HL-60 (cell line): ENCODE measurements at regions not wholly inside any gene's neighbourhood (a gene's known extent, or its start where the extent isn't known, plus 50 kb on each side); places are given as distances from the start of the nearest gene placed in this dataset.

Source experiments
- DNase-seq, 2 experiments: peaks; one replicate each; pipeline ENCODE4 v3.0.0-alpha.2; 2010 to 2020; ENCODE audit warnings: low read depth in 1 of 2, low spot score in 1 of 2
- H3K27ac ChIP-seq: fragments of 250-450 bp; sonication (Bioruptor Pico); replicated peaks from 2 replicates; pipeline ENCODE4 v1.5.1; 2020; ENCODE audit warnings: mild to moderate bottlenecking, moderate library complexity
- H3K27me3 ChIP-seq: fragments of 250-450 bp; sonication (Bioruptor Pico); 2 replicates; pipeline ENCODE4 v1.5.1; 2021; ENCODE audit warnings: mild to moderate bottlenecking, moderate library complexity; ENCODE audit not compliant: insufficient read depth, poor library complexity, severe bottlenecking
- H3K4me3 ChIP-seq: replicated peaks from 2 replicates; pipeline ENCODE4 v1.5.1; 2011; ENCODE audit warnings: mild to moderate bottlenecking, control low read depth, low read length; ENCODE audit not compliant: insufficient read depth
- GABPA ChIP-seq: IDR thresholded peaks from 2 replicates; pipeline ENCODE4 v1.6.1; 2012; ENCODE audit warnings: low read depth
- POLR2AphosphoS5 ChIP-seq: IDR thresholded peaks from 2 replicates; pipeline ENCODE4 v1.6.1; 2012; ENCODE audit warnings: low read depth
- REST ChIP-seq: IDR thresholded peaks from 2 replicates; pipeline ENCODE4 v1.6.1; 2012; ENCODE audit warnings: low read depth; ENCODE audit not compliant: insufficient replicate concordance
- SPI1 ChIP-seq: IDR thresholded peaks from 2 replicates; pipeline ENCODE4 v1.6.1; 2012; ENCODE audit warnings: low read depth, mild to moderate bottlenecking, borderline replicate concordance
- TF ChIP-seq, protein P1 (sequence below): IDR thresholded peaks from one replicate; pipeline ENCODE4 v1.5.1; 2011; ENCODE audit warnings: low read length, control low read depth, inconsistent platforms; ENCODE audit not compliant: insufficient read depth

DNA sequence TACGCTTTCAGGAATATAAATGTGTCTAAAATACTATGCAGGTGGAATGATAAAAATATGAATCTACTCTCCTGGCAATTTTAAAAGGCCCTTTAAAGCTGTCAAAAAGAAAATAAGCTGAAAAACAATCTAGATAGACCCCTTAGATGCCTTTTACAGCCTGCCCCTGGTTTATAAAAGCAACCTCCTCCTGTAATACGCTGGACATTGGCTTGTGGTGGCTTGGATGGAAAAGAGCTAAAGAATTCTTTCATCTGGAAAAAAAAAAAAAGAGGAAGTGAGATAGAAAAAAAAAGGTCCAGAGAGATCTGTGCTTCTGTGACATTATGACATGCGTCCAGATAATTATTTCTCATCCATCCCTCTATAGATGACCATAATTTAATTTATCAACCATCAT, 115.9 kb upstream of the NRSN1 start:
- Histone ChIP-seq H3K27me3 (no peaks in the 10 kb centered on the region), H3K27ac (no peak overlapping the region), H3K4me3 (no peak overlapping the region)
- no peak for DNase-seq
- peak; percentile 38; the same call in 1 of the 2 replicates for TF ChIP-seq SPI1
- TF ChIP-seq, protein P1, sequence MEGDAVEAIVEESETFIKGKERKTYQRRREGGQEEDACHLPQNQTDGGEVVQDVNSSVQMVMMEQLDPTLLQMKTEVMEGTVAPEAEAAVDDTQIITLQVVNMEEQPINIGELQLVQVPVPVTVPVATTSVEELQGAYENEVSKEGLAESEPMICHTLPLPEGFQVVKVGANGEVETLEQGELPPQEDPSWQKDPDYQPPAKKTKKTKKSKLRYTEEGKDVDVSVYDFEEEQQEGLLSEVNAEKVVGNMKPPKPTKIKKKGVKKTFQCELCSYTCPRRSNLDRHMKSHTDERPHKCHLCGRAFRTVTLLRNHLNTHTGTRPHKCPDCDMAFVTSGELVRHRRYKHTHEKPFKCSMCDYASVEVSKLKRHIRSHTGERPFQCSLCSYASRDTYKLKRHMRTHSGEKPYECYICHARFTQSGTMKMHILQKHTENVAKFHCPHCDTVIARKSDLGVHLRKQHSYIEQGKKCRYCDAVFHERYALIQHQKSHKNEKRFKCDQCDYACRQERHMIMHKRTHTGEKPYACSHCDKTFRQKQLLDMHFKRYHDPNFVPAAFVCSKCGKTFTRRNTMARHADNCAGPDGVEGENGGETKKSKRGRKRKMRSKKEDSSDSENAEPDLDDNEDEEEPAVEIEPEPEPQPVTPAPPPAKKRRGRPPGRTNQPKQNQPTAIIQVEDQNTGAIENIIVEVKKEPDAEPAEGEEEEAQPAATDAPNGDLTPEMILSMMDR, result no peak

DNA sequence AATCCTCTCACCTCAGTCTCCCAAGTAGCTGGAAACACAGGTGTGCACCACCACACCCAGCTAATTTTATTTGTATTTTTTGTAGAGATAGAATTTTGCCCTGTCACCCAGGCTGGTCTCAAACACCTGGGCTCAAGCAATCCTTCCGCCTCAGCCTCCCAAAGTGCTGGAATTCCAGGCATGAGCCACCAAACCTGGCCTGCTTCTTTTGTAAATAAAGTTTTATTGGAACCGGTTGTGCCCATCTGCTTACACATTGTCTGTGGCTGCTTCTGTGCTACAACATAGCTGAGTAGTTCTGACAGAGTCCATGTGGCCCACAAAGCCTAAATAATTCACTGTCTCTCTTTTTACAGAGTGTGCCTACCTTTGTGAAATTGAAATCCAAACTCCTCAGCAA, 109.7 kb upstream of the NRSN1 start:
- DNase-seq, result no peak
- Histone ChIP-seq H3K27ac (no peak overlapping the region), H3K27me3 (no peaks in the 10 kb centered on the region), H3K4me3 (no peak overlapping the region)
- no peak for TF ChIP-seq POLR2AphosphoS5

GRCh38 chr6:24016857-24017256, 109.2 kb upstream of the NRSN1 start:
- Histone ChIP-seq H3K27ac (no peak overlapping the region), H3K27me3 (no peaks in the 10 kb centered on the region), H3K4me3 (no peak overlapping the region)
- TF ChIP-seq REST, result no peak
- no peak for TF ChIP-seq POLR2AphosphoS5
- TF ChIP-seq, protein P1, result no peak
- no peak for TF ChIP-seq GABPA
- TF ChIP-seq SPI1, result no peak
- no peak for DNase-seq

- Histone ChIP-seq H3K27me3 (no peaks in the 10 kb centered on the region), H3K27ac (no peak overlapping the region), H3K4me3 (no peak overlapping the region)
- no peak for TF ChIP-seq GABPA
- no peak for DNase-seq
Observed at GRCh38 chr6:24019393-24019792, 106.6 kb upstream of the NRSN1 start.

GRCh38 chr6:24019830-24020229, 106.2 kb upstream of the NRSN1 start:
- Histone ChIP-seq H3K27ac (no peak overlapping the region), H3K4me3 (no peak overlapping the region), H3K27me3 (no peaks in the 10 kb centered on the region)
- TF ChIP-seq GABPA (no peak), REST (no peak), SPI1 (no peak)
- TF ChIP-seq, protein P1, result no peak
- DNase-seq, result no peak
